Endothelial cell (in vitro differentiated cells): ENCODE measurements at regions not wholly inside any gene's neighbourhood (a gene's known extent, or its start where the extent isn't known, plus 50 kb on each side); places are given as distances from the start of the nearest gene placed in this dataset.

Experiments
- DNase-seq: peaks from one replicate; pipeline ENCODE4 v3.0.0; 2021; ENCODE audit warnings: low spot score
- H3K27ac Mint-ChIP-seq: one replicate; pipeline ENCODE4 v1.8.0; 2021; ENCODE audit warnings: mixed read lengths, inconsistent platforms; ENCODE audit not compliant: unreplicated experiment
- H3K27me3 Mint-ChIP-seq: one replicate; pipeline ENCODE4 v1.8.0; 2021; ENCODE audit warnings: mild to moderate bottlenecking, moderate library complexity, mixed read lengths, inconsistent platforms; ENCODE audit not compliant: unreplicated experiment
- H3K36me3 Mint-ChIP-seq: one replicate; pipeline ENCODE4 v1.8.0; 2021; ENCODE audit warnings: mild to moderate bottlenecking, low read depth, mixed read lengths, inconsistent platforms; ENCODE audit not compliant: unreplicated experiment
- H3K4me1 Mint-ChIP-seq: one replicate; pipeline ENCODE4 v1.8.0; 2021; ENCODE audit warnings: mild to moderate bottlenecking, mixed read lengths, inconsistent platforms; ENCODE audit not compliant: unreplicated experiment
- H3K4me3 Mint-ChIP-seq: one replicate; pipeline ENCODE4 v1.8.0; 2021; ENCODE audit warnings: mild to moderate bottlenecking, mixed read lengths, inconsistent platforms; ENCODE audit not compliant: unreplicated experiment
- H3K9me3 Mint-ChIP-seq: one replicate; pipeline ENCODE4 v1.8.0; 2021; ENCODE audit warnings: mixed read lengths, inconsistent platforms; ENCODE audit not compliant: unreplicated experiment
- TF ChIP-seq, protein P1 (sequence below): fragments of 200-600 bp; sonication (generic); IDR thresholded peaks from one replicate; pipeline ENCODE4 v1.5.0; 2021; ENCODE audit warnings: antibody characterized with exemption; ENCODE audit not compliant: unreplicated experiment

DNA sequence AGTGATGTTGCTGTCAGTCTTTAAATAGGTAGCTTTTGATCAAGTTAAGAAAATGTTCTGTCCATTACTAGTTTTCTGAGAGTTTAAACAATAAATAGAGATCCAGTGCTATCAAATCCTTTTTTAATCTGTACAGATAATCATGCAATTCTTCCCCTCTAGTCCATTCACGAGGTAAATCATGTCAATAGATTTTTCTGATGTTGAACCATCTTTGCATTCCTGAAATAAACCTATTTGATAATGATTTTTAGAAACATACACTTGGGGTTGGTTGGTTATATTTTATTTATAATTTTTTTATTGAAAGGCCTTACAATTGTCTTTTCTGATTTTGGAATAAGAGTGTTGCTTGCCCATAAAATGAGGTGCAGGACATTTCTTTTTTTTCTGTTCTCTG lies 95.0 kb downstream of the FAM53A start:
- H3K27me3 Mint-ChIP-seq: peaks cover 5% of the 10 kb centered on the region
- no peaks in the 10 kb centered on the region for H3K4me1 Mint-ChIP-seq
- peaks cover 3% of the 10 kb centered on the region for H3K36me3 Mint-ChIP-seq
- no peaks in the 10 kb centered on the region for H3K9me3 Mint-ChIP-seq
- no peak for DNase-seq
- H3K4me3 Mint-ChIP-seq: no peak overlapping the region
- TF ChIP-seq, protein P1, sequence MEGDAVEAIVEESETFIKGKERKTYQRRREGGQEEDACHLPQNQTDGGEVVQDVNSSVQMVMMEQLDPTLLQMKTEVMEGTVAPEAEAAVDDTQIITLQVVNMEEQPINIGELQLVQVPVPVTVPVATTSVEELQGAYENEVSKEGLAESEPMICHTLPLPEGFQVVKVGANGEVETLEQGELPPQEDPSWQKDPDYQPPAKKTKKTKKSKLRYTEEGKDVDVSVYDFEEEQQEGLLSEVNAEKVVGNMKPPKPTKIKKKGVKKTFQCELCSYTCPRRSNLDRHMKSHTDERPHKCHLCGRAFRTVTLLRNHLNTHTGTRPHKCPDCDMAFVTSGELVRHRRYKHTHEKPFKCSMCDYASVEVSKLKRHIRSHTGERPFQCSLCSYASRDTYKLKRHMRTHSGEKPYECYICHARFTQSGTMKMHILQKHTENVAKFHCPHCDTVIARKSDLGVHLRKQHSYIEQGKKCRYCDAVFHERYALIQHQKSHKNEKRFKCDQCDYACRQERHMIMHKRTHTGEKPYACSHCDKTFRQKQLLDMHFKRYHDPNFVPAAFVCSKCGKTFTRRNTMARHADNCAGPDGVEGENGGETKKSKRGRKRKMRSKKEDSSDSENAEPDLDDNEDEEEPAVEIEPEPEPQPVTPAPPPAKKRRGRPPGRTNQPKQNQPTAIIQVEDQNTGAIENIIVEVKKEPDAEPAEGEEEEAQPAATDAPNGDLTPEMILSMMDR: no peak
- no peak overlapping the region for H3K27ac Mint-ChIP-seq

DNA sequence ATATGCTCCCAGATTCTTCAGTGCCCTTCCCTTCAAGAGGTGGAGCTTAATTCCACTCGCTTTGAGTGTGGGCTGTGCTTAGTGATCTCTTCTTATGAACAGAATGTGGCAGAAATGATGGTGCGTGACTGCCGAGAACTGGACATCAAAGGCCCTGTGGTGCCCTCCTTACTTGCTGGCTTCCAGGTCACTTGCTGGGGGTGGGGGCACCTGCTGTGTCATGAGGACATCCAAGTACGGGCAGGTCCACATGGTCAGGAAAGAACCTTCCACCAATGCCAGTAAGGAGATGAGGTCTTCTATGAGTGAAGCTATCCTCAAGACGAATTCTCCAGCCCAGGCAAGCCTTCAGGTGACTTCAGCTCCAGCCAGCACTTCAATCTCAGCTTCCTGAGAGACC lies 95.8 kb downstream of the FAM53A start:
- H3K27ac Mint-ChIP-seq: no peak overlapping the region
- no peak for DNase-seq
- no peaks in the 10 kb centered on the region for H3K9me3 Mint-ChIP-seq
- no peaks in the 10 kb centered on the region for H3K4me1 Mint-ChIP-seq
- TF ChIP-seq, protein P1: no peak
- peaks cover 3% of the 10 kb centered on the region for H3K36me3 Mint-ChIP-seq
- peaks cover 3% of the 10 kb centered on the region for H3K27me3 Mint-ChIP-seq
- no peak overlapping the region for H3K4me3 Mint-ChIP-seq

DNA sequence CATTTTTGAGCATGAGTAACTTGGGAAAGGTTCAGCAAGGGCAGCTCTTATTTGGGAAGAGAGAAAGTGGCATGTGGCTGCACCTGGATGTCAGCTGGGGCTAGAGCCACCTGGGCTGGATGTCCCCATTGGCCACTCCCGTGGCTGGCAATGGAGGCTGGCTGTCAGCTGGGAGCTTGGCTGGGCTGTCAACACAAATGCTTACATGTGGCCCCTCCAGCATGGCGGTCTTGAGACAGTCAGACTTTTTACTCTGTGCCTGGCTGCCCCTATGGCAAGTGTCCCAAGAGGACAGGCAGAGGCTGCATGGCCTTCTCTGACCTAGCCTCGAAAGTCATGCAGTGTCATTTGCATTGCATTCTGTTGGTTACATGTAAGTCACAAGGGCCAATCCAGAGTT lies 99.6 kb downstream of the FAM53A start:
- TF ChIP-seq, protein P1: no peak
- Mint-ChIP-seq H3K4me3 (no peak overlapping the region), H3K4me1 (no peaks in the 10 kb centered on the region)

DNA sequence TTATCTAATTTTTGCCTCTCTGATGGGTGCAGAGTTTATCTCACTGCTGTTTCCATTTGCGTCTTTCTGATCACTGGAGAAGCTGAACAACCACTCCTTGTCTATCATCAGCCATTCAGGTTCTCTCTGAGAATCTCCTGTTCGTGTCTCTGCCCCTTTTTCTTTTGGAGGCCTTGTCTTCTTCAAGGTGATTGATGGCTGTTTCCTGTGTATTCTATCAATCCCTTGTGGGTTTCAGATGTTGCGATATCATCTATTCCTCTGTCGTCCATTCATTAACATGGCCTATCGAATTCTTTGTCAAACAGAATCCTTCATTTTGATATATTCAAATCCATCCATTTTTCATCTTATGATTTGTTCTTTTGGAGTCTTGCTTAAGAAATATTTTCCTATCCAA lies 100.3 kb downstream of the FAM53A start:
- no peak overlapping the region for H3K27ac Mint-ChIP-seq
- TF ChIP-seq, protein P1: no peak
- no peaks in the 10 kb centered on the region for H3K9me3 Mint-ChIP-seq
- no peaks in the 10 kb centered on the region for H3K36me3 Mint-ChIP-seq
- H3K27me3 Mint-ChIP-seq: peaks cover 5% of the 10 kb centered on the region
- no peaks in the 10 kb centered on the region for H3K4me1 Mint-ChIP-seq
- no peak overlapping the region for H3K4me3 Mint-ChIP-seq
- DNase-seq: no peak

More for the DNA sequence above, 99.6 kb downstream of the FAM53A start:
- Mint-ChIP-seq H3K36me3 (no peaks in the 10 kb centered on the region), H3K9me3 (no peaks in the 10 kb centered on the region), H3K27ac (no peak overlapping the region), H3K27me3 (peaks cover 5% of the 10 kb centered on the region)
- DNase-seq: no peak

DNA sequence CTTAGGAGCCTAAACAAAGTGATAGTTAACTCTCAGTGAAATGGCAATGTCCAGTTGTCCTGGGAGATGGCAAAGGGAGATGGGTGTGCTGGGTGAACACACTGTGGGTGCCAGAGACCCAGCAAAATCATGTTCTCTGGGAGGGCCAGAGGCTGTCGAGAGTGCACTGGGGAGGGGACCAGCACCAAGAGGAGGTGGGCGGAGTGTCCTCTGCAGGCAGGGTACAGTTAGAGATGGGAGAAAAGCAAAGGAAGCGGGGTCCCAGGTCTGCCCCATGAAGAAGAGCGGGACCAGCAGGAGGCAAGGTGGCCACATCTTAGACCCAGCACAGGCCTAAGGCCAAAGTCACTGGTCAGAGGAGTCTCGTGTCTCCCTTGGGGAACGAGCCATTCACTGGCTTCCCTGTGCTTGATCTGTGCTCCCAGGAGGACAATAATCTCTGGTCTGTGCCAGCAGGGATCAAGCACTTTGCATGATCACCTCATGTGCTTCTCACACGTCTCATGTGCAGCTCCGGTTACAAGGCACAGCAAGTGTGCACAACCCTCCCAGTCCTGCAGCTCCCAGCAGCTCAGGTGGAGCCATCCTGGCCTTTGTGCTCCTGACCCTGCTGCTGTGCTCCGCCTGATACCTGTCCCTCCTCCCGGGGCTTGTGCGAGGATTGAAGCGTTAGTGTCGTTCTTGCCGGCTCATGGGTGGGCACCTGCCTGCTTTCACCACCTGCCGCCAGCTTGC lies 100.9 kb downstream of the FAM53A start:
- no peaks in the 10 kb centered on the region for H3K9me3 Mint-ChIP-seq
- H3K27ac Mint-ChIP-seq: no peak overlapping the region
- TF ChIP-seq, protein P1: no peak
- H3K27me3 Mint-ChIP-seq: peaks cover 3% of the 10 kb centered on the region
- H3K4me1 Mint-ChIP-seq: no peaks in the 10 kb centered on the region
- no peak for DNase-seq
- no peak overlapping the region for H3K4me3 Mint-ChIP-seq
- no peaks in the 10 kb centered on the region for H3K36me3 Mint-ChIP-seq
